ENCODE measurements at regions not wholly inside any gene's neighbourhood (a gene's known extent, or its start where the extent isn't known, plus 50 kb on each side); places are given as distances from the start of the nearest gene placed in this dataset.

DNA sequence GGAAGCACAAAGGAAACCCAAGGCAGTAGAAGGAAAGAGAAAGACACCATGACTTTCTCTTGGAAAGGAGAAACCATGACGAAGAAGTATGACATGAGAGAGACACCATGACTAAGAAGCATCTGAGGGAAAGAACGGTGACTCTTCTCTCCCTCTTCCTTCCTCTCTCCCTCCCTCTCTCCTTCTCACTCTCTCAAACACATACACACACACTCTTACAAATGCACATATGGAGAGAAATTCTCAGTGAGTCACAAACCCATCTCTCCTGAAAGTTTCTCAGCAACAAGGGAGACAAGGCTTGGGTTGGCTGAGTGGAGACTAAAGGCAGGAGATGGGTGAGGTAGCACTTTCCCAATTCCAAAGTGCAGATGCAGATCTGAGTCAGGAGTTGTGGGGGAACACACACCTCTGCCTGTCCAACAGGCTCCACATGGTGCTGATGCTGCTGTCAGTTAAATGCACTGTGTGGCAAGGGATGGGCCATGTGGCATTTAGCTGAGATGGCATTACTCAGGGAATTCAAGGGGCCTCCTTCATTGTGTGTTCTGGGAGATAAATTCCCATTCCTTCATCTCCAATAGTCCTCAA lies 336.7 kb upstream of the C16orf82 start:
- TF ChIP-seq, protein P1, sequence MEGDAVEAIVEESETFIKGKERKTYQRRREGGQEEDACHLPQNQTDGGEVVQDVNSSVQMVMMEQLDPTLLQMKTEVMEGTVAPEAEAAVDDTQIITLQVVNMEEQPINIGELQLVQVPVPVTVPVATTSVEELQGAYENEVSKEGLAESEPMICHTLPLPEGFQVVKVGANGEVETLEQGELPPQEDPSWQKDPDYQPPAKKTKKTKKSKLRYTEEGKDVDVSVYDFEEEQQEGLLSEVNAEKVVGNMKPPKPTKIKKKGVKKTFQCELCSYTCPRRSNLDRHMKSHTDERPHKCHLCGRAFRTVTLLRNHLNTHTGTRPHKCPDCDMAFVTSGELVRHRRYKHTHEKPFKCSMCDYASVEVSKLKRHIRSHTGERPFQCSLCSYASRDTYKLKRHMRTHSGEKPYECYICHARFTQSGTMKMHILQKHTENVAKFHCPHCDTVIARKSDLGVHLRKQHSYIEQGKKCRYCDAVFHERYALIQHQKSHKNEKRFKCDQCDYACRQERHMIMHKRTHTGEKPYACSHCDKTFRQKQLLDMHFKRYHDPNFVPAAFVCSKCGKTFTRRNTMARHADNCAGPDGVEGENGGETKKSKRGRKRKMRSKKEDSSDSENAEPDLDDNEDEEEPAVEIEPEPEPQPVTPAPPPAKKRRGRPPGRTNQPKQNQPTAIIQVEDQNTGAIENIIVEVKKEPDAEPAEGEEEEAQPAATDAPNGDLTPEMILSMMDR (IDR thresholded peaks at IDR 0.05; ENCODE audit: insufficient read depth, missing control alignments), result no peak
- FAIRE-seq (no peak), DNase-seq (ENCODE audit: insufficient read length, low spot score) (no peak)

DNA sequence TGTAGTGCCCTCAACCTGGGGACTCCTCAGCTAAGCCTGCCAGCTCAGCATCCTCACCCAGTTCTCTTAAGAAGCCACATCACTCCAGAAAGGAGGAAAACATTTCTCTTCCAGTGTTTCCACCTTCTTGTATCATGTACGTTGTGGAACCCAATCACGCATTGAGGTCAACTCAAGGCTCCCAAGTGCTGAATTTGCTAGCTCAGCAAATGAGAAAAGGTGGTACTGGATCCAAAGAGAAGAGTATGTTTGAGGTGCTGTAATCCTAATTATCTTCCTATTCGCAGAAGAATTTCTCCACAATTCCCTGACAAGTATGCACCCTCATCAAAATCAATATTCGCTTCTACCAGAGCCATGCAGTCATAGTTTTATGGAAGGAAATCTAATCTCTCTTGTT lies 335.0 kb upstream of the C16orf82 start:
- DNase-seq (ENCODE audit: insufficient read length, low spot score) (no peak), FAIRE-seq (no peak)
- TF ChIP-seq, protein P1 (IDR thresholded peaks at IDR 0.05; ENCODE audit: insufficient read depth, missing control alignments), result no peak

DNA sequence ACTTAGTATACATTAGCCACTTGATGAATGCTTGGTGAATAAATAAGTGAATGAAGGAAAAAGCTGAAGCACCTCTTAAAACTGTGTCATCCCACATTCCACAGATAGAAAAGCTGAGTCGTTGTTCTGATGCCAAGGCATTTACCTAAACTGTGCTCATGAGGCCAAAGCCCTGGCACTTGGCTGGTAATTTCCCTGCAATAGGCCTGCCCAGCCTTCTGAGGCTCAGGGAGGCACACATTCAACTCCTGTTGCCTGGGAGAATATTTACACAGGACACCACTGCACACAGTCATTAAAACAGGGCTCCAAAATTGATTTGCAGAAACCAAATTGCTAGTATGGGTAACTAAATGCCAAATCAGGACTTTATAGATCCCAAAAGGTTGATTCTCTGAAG lies 333.0 kb upstream of the C16orf82 start:
- DNase-seq (ENCODE audit: insufficient read length, low spot score) (no peak), FAIRE-seq (no peak)
- TF ChIP-seq, protein P1 (IDR thresholded peaks at IDR 0.05; ENCODE audit: insufficient read depth, missing control alignments), result no peak

DNA sequence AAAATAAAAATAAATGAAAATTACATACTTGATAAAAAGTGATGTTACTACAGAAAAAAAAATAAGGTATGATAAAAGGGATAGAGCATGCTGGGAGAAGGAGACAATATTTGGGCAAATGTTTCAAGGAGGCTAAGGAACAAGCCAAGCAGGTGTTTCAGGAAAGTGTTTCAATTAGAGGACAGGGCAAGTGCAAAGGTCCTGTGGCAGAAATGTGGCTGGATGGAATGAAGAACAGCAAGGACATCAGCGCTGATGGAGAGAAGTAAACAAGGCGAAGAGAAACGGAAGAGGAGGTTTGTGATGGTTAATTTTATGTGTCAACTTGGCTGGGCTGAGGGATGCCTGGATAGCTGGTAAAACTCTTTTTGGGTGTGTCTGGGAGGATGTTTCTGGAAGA lies 331.2 kb upstream of the C16orf82 start:
- FAIRE-seq (no peak), DNase-seq (ENCODE audit: insufficient read length, low spot score) (no peak)
- TF ChIP-seq, protein P1 (IDR thresholded peaks at IDR 0.05; ENCODE audit: insufficient read depth, missing control alignments), result no peak

DNA sequence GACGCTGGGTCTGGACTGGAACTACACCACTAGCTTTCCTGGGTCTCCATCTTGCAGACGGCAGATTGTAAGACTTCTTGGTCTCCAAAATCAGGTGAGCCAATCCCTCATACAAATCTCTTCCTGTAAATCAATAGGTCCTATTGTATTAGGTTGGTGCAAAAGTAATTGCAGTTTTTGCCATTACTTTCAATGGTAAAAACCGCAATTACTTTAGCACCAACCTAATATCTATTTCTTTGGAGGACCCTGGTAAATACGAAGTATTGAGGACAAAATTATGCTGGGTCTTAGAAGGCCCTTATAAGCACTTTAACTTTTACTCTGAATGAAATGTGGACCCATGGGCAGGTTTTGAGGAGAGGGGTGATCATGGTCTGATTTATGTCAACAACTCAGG lies 330.6 kb upstream of the C16orf82 start:
- FAIRE-seq, result no peak
- TF ChIP-seq, protein P1 (IDR thresholded peaks at IDR 0.05; ENCODE audit: insufficient read depth, missing control alignments), result no peak
- DNase-seq (ENCODE audit: insufficient read length, low spot score), result no peak

DNA sequence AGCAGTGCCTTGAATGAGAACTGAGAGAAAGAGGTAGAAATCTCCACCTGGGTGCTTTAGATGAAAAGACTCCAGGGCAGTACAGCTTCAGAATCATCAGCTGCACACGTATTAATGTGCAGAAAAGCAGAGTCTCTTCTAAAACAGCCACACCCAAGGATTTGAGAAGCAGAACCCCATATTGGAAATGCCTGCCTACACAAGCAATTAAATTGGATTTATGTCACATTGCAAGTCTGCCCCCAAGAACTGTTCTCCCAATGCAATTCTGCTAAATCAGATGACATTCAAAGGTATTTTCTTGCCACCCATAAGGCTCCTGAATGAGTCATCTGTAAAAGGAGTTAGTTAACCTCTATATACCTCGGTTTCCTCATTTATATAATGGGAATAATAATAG lies 326.0 kb upstream of the C16orf82 start:
- TF ChIP-seq, protein P1 (IDR thresholded peaks at IDR 0.05; ENCODE audit: insufficient read depth, missing control alignments), result no peak
- DNase-seq (ENCODE audit: insufficient read length, low spot score) (no peak), FAIRE-seq (no peak)

DNA sequence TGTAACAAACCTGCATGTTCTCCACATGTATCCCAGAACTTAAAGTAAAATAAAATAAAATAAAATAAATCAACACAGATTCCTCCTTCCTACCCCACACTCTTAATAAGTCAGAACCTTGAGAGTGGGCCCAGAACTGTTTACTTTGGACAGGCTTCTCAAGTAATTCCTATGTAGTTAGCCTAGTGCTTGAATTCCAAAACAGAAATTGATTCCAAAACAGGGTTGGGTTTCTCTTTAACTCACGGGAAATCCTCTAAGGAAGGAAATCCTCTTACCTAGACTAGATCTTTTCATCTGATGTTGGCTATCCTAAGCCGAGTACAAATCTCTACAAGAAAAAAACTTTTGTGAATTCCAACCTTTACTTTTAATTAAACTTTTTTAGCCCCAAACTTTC lies 324.7 kb upstream of the C16orf82 start:
- FAIRE-seq (no peak), DNase-seq (ENCODE audit: insufficient read length, low spot score) (no peak)
- TF ChIP-seq, protein P1 (IDR thresholded peaks at IDR 0.05; ENCODE audit: insufficient read depth, missing control alignments), result no peak

Data from D721Med (cell line).